SK-N-SH (cell line): ENCODE measurements at regions not wholly inside any gene's neighbourhood (a gene's known extent, or its start where the extent isn't known, plus 50 kb on each side); places are given as distances from the start of the nearest gene placed in this dataset.

Experiments used
- CTCF ChIA-PET: fragments of 300-600, 350-600 bp; formaldehyde crosslinking; extraction: SDS; loops from one replicate; lab custom pipeline; 2021; lab: Yijun Ruan, JAX
- POLR2A ChIA-PET: fragments of 350-600 bp; sonication (Branson Sonifier 250); formaldehyde crosslinking; extraction: SDS; loops from one replicate; lab custom pipeline; 2020; ENCODE audit warnings: antibody characterized with exemption, inconsistent platforms; lab: Yijun Ruan, JAX
- DNase-seq: peaks from one replicate; pipeline ENCODE4 v3.0.0; 2012
- H2AFZ ChIP-seq: fragments of 200-600 bp; sonication (generic); 2 replicates; pipeline ENCODE4 v1.8.1; 2016; ENCODE audit warnings: antibody characterized with exemption, mild to moderate bottlenecking, low read depth
- H3F3A ChIP-seq: fragments of 200-600 bp; sonication (generic); replicated peaks from 2 replicates; pipeline ENCODE3; 2016; ENCODE audit warnings: antibody characterized with exemption, mild to moderate bottlenecking; ENCODE audit not compliant: insufficient read depth
- H3K27ac ChIP-seq, 2 experiments: fragments of 200-500 bp in 1 of 2; fragments of 200-600 bp in 1 of 2; sonication (Bioruptor generic) in 1 of 2; sonication (generic), shearing (Covaris generic) in 1 of 2; 2 replicates each; pipeline versions ENCODE4 v1.5.1 to v1.6.1; 2014 to 2016; ENCODE audit warnings: low read depth in 2 of 2, inconsistent platforms in 1 of 2, low read length in 1 of 2, mild to moderate bottlenecking in 1 of 2, mixed read lengths in 1 of 2
- H3K27me3 ChIP-seq: fragments of 200-600 bp; sonication (generic), shearing (Covaris generic); 2 replicates; pipeline ENCODE4 v1.6.1; 2016; ENCODE audit warnings: mixed run types; ENCODE audit not compliant: insufficient read depth
- H3K36me3 ChIP-seq, 2 experiments: fragments of 200-500 bp in 1 of 2; fragments of 200-600 bp in 1 of 2; sonication (Bioruptor generic) in 1 of 2; sonication (generic) in 1 of 2; replicated peaks in 1 of 2; 2 replicates each; pipeline versions ENCODE3 to v1.5.1; 2014 to 2016; ENCODE audit warnings: low read length in 1 of 2, mild to moderate bottlenecking in 1 of 2; ENCODE audit not compliant: insufficient read depth in 2 of 2, control insufficient read depth in 1 of 2
- H3K4me1 ChIP-seq, 2 experiments: fragments of 200-500 bp in 1 of 2; fragments of 200-600 bp in 1 of 2; sonication (Bioruptor generic) in 1 of 2; sonication (generic), shearing (Covaris generic) in 1 of 2; 2 replicates each; pipeline versions ENCODE4 v1.5.1 to v1.6.1; 2014 to 2016; ENCODE audit warnings: low read depth in 1 of 2, low read length in 1 of 2, mixed run types in 1 of 2; ENCODE audit not compliant: insufficient read depth in 2 of 2, control insufficient read depth in 1 of 2
- H3K4me2 ChIP-seq: fragments of 200-600 bp; sonication (generic), shearing (Covaris generic); 2 replicates; pipeline ENCODE4 v1.6.1; 2017; ENCODE audit warnings: mixed run types
- H3K4me3 ChIP-seq, 2 experiments: fragments of 200-500 bp in 1 of 2; fragments of 200-600 bp in 1 of 2; sonication (Bioruptor generic) in 1 of 2; sonication (generic), shearing (Covaris generic) in 1 of 2; 2 replicates each; pipeline versions ENCODE4 v1.5.1 to v1.8.1; 2014 to 2016; ENCODE audit warnings: low read depth in 2 of 2, inconsistent platforms in 1 of 2, low read length in 1 of 2, mild to moderate bottlenecking in 1 of 2, mixed read lengths in 1 of 2, moderate library complexity in 1 of 2
- H3K79me2 ChIP-seq: fragments of 200-600 bp; sonication (generic); 2 replicates; pipeline ENCODE4 v1.8.1; 2017; ENCODE audit warnings: mild to moderate bottlenecking; ENCODE audit not compliant: insufficient read depth
- H3K9ac ChIP-seq: fragments of 200-600 bp; sonication (generic); 2 replicates; pipeline ENCODE4 v1.6.1; 2017; ENCODE audit warnings: mixed run types
- H3K9me2 ChIP-seq: fragments of 200-600 bp; sonication (generic); 2 replicates; pipeline ENCODE4 v1.6.1; 2017; ENCODE audit warnings: mixed run types
- H3K9me3 ChIP-seq: fragments of 200-600 bp; sonication (generic); 2 replicates; pipeline ENCODE4 v1.6.1; 2017; ENCODE audit warnings: mixed run types, mild to moderate bottlenecking, moderate library complexity
- H4K20me1 ChIP-seq: fragments of 200-600 bp; sonication (generic); 2 replicates; pipeline ENCODE4 v1.6.1; 2017; ENCODE audit warnings: mild to moderate bottlenecking, mixed run types; ENCODE audit not compliant: insufficient read depth
- FOSL2 ChIP-seq: IDR thresholded peaks from 2 replicates; pipeline ENCODE4 v1.4.0; 2012; ENCODE audit warnings: low read depth, mild to moderate bottlenecking, moderate library complexity, borderline replicate concordance
- POLR2AphosphoS5 ChIP-seq: IDR thresholded peaks from 2 replicates; pipeline ENCODE4 v1.6.1; 2012; ENCODE audit warnings: low read depth, low read length
- RCOR1 ChIP-seq: fragments of 150-350 bp; IDR thresholded peaks from 2 replicates; pipeline ENCODE4 v1.6.1; 2017; ENCODE audit warnings: antibody characterized with exemption, low read length
- RXRA ChIP-seq: IDR thresholded peaks from 2 replicates; pipeline ENCODE4 v1.4.0; 2012; ENCODE audit warnings: low read depth, mild to moderate bottlenecking, borderline replicate concordance
- YY1 ChIP-seq: IDR thresholded peaks from 2 replicates; pipeline ENCODE4 v1.4.0; 2012; ENCODE audit warnings: low read depth, mild to moderate bottlenecking
- WGBS: methylation state at CpG from one replicate; pipeline ENCODE4 v1.1.6; 2017; ENCODE audit warnings: low lambda C conversion rate; 5-methylcytosine and 5-hydroxymethylcytosine counted together
- TF ChIP-seq, protein P1 (sequence below): IDR thresholded peaks from 2 replicates; pipeline ENCODE4 v1.4.0; 2012; ENCODE audit warnings: low read depth, borderline replicate concordance
- TF ChIP-seq, protein P2 (sequence below): fragments of 200-600 bp; sonication (generic); IDR thresholded peaks from 2 replicates; pipeline ENCODE4 v1.6.1; 2017; ENCODE audit warnings: antibody characterized with exemption, mild to moderate bottlenecking, moderate library complexity
- TF ChIP-seq, protein P3 (sequence below): IDR thresholded peaks from 2 replicates; pipeline ENCODE4 v1.6.1; 2012; ENCODE audit warnings: mild to moderate bottlenecking, low read depth, low read length, moderate library complexity

DNA sequence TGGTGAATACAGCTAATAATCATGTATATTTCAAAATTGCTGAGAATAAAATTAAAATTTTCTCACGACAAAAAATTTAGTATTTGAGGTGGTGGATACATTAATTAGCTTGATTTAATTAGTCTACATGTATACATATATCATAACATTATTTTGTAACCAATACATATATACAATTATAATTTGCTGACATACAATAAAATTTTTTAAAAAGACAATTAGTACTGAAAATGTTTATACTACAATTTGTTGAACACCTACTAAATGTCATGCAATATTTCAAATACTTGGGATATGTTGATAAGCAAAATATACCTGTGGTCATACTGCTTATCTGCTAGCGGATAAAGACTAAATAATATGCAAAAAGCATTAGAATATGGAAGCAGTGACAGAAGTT, 586.5 kb downstream of the SLITRK6 start (continued):
- TF ChIP-seq, protein P1, sequence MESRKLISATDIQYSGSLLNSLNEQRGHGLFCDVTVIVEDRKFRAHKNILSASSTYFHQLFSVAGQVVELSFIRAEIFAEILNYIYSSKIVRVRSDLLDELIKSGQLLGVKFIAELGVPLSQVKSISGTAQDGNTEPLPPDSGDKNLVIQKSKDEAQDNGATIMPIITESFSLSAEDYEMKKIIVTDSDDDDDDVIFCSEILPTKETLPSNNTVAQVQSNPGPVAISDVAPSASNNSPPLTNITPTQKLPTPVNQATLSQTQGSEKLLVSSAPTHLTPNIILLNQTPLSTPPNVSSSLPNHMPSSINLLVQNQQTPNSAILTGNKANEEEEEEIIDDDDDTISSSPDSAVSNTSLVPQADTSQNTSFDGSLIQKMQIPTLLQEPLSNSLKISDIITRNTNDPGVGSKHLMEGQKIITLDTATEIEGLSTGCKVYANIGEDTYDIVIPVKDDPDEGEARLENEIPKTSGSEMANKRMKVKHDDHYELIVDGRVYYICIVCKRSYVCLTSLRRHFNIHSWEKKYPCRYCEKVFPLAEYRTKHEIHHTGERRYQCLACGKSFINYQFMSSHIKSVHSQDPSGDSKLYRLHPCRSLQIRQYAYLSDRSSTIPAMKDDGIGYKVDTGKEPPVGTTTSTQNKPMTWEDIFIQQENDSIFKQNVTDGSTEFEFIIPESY = no peak
- no peak for TF ChIP-seq RCOR1

DNA sequence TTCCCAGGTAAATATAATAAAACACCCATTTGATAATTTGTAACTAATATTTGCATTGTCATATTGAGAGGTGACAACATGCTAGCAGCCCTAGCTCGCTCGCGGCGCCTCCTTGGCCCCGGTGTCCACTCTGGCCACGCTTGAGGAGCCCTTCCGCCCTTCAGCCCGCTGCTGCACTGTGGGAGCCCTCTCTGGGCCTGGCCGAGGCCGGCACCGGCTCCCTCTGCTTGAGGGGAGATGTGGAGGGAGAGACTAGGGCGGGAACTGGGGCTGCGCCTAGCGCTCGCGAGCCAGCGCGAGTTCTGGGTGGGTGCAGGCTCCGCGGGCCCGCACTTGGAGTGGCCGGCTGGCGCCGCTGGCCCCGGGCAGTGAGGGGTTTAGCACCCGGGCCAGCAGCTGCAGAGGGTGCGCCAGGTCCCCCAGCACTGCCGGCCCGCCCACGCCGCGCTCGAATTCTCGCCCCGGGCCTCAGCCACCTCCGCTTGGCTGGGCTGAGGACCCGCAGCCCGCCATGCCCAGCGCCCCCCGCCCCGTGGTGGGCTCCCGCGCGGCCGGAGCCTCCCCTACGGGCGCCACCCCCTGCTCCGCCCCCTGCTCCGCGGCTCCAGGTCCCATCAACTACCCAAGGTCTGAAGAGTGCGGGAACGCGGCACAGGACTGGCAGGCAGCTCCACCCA, 594.4 kb downstream of the SLITRK6 start:
- TF ChIP-seq YY1 (no peak), POLR2AphosphoS5 (no peak), FOSL2 (no peak), RXRA (no peak)
- TF ChIP-seq, protein P2, sequence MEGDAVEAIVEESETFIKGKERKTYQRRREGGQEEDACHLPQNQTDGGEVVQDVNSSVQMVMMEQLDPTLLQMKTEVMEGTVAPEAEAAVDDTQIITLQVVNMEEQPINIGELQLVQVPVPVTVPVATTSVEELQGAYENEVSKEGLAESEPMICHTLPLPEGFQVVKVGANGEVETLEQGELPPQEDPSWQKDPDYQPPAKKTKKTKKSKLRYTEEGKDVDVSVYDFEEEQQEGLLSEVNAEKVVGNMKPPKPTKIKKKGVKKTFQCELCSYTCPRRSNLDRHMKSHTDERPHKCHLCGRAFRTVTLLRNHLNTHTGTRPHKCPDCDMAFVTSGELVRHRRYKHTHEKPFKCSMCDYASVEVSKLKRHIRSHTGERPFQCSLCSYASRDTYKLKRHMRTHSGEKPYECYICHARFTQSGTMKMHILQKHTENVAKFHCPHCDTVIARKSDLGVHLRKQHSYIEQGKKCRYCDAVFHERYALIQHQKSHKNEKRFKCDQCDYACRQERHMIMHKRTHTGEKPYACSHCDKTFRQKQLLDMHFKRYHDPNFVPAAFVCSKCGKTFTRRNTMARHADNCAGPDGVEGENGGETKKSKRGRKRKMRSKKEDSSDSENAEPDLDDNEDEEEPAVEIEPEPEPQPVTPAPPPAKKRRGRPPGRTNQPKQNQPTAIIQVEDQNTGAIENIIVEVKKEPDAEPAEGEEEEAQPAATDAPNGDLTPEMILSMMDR = no peak
- TF ChIP-seq, protein P3, sequence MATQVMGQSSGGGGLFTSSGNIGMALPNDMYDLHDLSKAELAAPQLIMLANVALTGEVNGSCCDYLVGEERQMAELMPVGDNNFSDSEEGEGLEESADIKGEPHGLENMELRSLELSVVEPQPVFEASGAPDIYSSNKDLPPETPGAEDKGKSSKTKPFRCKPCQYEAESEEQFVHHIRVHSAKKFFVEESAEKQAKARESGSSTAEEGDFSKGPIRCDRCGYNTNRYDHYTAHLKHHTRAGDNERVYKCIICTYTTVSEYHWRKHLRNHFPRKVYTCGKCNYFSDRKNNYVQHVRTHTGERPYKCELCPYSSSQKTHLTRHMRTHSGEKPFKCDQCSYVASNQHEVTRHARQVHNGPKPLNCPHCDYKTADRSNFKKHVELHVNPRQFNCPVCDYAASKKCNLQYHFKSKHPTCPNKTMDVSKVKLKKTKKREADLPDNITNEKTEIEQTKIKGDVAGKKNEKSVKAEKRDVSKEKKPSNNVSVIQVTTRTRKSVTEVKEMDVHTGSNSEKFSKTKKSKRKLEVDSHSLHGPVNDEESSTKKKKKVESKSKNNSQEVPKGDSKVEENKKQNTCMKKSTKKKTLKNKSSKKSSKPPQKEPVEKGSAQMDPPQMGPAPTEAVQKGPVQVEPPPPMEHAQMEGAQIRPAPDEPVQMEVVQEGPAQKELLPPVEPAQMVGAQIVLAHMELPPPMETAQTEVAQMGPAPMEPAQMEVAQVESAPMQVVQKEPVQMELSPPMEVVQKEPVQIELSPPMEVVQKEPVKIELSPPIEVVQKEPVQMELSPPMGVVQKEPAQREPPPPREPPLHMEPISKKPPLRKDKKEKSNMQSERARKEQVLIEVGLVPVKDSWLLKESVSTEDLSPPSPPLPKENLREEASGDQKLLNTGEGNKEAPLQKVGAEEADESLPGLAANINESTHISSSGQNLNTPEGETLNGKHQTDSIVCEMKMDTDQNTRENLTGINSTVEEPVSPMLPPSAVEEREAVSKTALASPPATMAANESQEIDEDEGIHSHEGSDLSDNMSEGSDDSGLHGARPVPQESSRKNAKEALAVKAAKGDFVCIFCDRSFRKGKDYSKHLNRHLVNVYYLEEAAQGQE = no peak
- H3K27ac ChIP-seq = no peak overlapping the region

More for the DNA sequence above, 594.4 kb downstream of the SLITRK6 start:
- WGBS = 84% methylated on average over 8 of the region's 53 CpGs
- H3K9ac ChIP-seq = no peak overlapping the region
- H3K9me2 ChIP-seq = no peaks in the 10 kb centered on the region
- H2AFZ ChIP-seq = no peak overlapping the region
- no peaks in the 10 kb centered on the region for H3K79me2 ChIP-seq
- no peak overlapping the region for H3K4me3 ChIP-seq
- CTCF ChIA-PET = no interaction called here
- no peak overlapping the region for H3K4me2 ChIP-seq
- 0 out of 2 replicates have a peak, but pooled peaks cover 8% of the 10 kb centered on the region for H3K9me3 ChIP-seq
- H3K4me1 ChIP-seq = no peaks in the 10 kb centered on the region
- POLR2A ChIA-PET = no interaction called here
- H3K36me3 ChIP-seq = peaks cover 0 to 3% of the 10 kb centered on the region in 2 experiments
- DNase-seq = no peak
- no peaks in the 10 kb centered on the region for H4K20me1 ChIP-seq
- H3K27me3 ChIP-seq = no peaks in the 10 kb centered on the region
- no peaks in the 10 kb centered on the region for H3F3A ChIP-seq
